ENCODE measurements at regions not wholly inside any gene's neighbourhood (a gene's known extent, or its start where the extent isn't known, plus 50 kb on each side); places are given as distances from the start of the nearest gene placed in this dataset.

- no peak overlapping the region for H3K4me3 ChIP-seq (ENCODE audit: low read depth in 1 of 3, low read length in 3 of 3)
- TF ChIP-seq HNF4G (IDR thresholded peaks at IDR 0.05) (no peak), JUND (IDR thresholded peaks at IDR 0.05) (no peak), RXRA (IDR thresholded peaks at IDR 0.05) (no peak), EGR1 (IDR thresholded peaks at IDR 0.05; ENCODE audit: low read depth in 2 of 2) (no peak), HNF4A (conservative IDR thresholded peaks at IDR 0.05) (no peak), NR2F2 (IDR thresholded peaks at IDR 0.05) (no peak), FOXA2 (IDR thresholded peaks at IDR 0.05) (no peak), GABPA (IDR thresholded peaks at IDR 0.05 in 1 of 2, conservative IDR thresholded peaks at IDR 0.05 in 1 of 2) (no peak), YY1 (IDR thresholded peaks at IDR 0.05) (no peak), SP1 (IDR thresholded peaks at IDR 0.05) (no peak), TAF1 (conservative IDR thresholded peaks at IDR 0.05) (no peak)
- TF ChIP-seq, protein P1, sequence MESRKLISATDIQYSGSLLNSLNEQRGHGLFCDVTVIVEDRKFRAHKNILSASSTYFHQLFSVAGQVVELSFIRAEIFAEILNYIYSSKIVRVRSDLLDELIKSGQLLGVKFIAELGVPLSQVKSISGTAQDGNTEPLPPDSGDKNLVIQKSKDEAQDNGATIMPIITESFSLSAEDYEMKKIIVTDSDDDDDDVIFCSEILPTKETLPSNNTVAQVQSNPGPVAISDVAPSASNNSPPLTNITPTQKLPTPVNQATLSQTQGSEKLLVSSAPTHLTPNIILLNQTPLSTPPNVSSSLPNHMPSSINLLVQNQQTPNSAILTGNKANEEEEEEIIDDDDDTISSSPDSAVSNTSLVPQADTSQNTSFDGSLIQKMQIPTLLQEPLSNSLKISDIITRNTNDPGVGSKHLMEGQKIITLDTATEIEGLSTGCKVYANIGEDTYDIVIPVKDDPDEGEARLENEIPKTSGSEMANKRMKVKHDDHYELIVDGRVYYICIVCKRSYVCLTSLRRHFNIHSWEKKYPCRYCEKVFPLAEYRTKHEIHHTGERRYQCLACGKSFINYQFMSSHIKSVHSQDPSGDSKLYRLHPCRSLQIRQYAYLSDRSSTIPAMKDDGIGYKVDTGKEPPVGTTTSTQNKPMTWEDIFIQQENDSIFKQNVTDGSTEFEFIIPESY (IDR thresholded peaks at IDR 0.05) = no peak
- TF ChIP-seq, protein P2, sequence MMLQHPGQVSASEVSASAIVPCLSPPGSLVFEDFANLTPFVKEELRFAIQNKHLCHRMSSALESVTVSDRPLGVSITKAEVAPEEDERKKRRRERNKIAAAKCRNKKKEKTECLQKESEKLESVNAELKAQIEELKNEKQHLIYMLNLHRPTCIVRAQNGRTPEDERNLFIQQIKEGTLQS (IDR thresholded peaks at IDR 0.05) = no peak
Observed at GRCh38 chr5:98604721-98605425, 168.6 kb upstream of the RGMB start.

DNA sequence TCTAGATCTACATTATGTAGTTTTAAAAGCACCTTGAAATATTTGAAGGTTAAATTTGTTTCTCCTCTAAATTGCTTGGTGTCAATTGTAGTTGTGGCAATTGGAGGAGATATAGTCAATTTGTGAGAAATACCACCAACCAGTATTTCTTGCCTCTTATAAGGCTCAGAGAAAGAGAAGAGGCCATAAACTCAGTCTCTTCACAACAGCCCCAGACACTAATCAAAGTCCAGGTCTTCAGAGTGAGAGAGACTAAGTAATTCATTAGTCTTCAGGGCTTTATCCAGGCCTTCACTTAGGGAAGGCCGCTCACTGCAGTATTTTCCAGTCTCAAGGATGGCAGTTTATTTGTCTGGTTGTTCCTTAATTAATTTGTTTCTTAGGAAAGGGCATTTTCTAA lies 168.0 kb upstream of the RGMB start:
- Histone ChIP-seq H3K9me3 (ENCODE audit: control insufficient read depth in 4 of 4, low read length in 3 of 4) (peaks cover 0 to 3% (median 0%) of the 10 kb centered on the region in 4 donors), H3K36me3 (ENCODE audit: control insufficient read depth in 4 of 4, insufficient read depth in 3 of 4, low read depth in 1 of 4, low read length in 3 of 4) (no peaks in the 10 kb centered on the region), H3K4me1 (ENCODE audit: control insufficient read depth in 4 of 4, insufficient read depth in 4 of 4, low read length in 3 of 4) (no peaks in the 10 kb centered on the region), H3K27ac (ENCODE audit: low read depth in 1 of 2, low read length in 2 of 2) (no peak overlapping the region), H3K4me3 (ENCODE audit: low read depth in 1 of 3, low read length in 3 of 3) (no peak overlapping the region), H3K9ac (ENCODE audit: low read depth in 1 of 2, low read length in 2 of 2) (no peak overlapping the region), H3K27me3 (ENCODE audit: control insufficient read depth in 4 of 4, insufficient read depth in 4 of 4, low read length in 3 of 4) (no peaks in the 10 kb centered on the region)
- TF ChIP-seq YY1 (IDR thresholded peaks at IDR 0.05) = no peak
- TF ChIP-seq, protein P2 (IDR thresholded peaks at IDR 0.05) = no peak
- TF ChIP-seq RAD21 (IDR thresholded peaks at IDR 0.05) = no peak
- no peak for TF ChIP-seq EGR1 (IDR thresholded peaks at IDR 0.05; ENCODE audit: low read depth in 2 of 2)
- TF ChIP-seq NR2F2 (IDR thresholded peaks at IDR 0.05) = no peak
- no peak for TF ChIP-seq JUND (IDR thresholded peaks at IDR 0.05)
- no peak for TF ChIP-seq SP1 (IDR thresholded peaks at IDR 0.05)
- TF ChIP-seq, protein P1 (IDR thresholded peaks at IDR 0.05) = no peak
- no peak for TF ChIP-seq FOXA1 (IDR thresholded peaks at IDR 0.05)
- TF ChIP-seq GABPA (IDR thresholded peaks at IDR 0.05 in 1 of 2, conservative IDR thresholded peaks at IDR 0.05 in 1 of 2) = no peak
- TF ChIP-seq HNF4A (conservative IDR thresholded peaks at IDR 0.05) = no peak
- no peak for TF ChIP-seq TAF1 (conservative IDR thresholded peaks at IDR 0.05)
- no peak for TF ChIP-seq MAX (IDR thresholded peaks at IDR 0.05)
- no peak for TF ChIP-seq FOXA2 (IDR thresholded peaks at IDR 0.05)
- TF ChIP-seq, protein P3, sequence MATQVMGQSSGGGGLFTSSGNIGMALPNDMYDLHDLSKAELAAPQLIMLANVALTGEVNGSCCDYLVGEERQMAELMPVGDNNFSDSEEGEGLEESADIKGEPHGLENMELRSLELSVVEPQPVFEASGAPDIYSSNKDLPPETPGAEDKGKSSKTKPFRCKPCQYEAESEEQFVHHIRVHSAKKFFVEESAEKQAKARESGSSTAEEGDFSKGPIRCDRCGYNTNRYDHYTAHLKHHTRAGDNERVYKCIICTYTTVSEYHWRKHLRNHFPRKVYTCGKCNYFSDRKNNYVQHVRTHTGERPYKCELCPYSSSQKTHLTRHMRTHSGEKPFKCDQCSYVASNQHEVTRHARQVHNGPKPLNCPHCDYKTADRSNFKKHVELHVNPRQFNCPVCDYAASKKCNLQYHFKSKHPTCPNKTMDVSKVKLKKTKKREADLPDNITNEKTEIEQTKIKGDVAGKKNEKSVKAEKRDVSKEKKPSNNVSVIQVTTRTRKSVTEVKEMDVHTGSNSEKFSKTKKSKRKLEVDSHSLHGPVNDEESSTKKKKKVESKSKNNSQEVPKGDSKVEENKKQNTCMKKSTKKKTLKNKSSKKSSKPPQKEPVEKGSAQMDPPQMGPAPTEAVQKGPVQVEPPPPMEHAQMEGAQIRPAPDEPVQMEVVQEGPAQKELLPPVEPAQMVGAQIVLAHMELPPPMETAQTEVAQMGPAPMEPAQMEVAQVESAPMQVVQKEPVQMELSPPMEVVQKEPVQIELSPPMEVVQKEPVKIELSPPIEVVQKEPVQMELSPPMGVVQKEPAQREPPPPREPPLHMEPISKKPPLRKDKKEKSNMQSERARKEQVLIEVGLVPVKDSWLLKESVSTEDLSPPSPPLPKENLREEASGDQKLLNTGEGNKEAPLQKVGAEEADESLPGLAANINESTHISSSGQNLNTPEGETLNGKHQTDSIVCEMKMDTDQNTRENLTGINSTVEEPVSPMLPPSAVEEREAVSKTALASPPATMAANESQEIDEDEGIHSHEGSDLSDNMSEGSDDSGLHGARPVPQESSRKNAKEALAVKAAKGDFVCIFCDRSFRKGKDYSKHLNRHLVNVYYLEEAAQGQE (IDR thresholded peaks at IDR 0.05) = no peak
- TF ChIP-seq HNF4G (IDR thresholded peaks at IDR 0.05) = no peak
- TF ChIP-seq RXRA (IDR thresholded peaks at IDR 0.05) = no peak
- no peak for TF ChIP-seq CTCF (IDR thresholded peaks at IDR 0.05; ENCODE audit: low read depth, low read length, missing input control)
- DNase-seq (ENCODE audit: low spot score) = no peak
- 93% methylated on average over 1 of the region's 1 CpG for WGBS

More at GRCh38 chr5:98604721-98605425, 168.6 kb upstream of the RGMB start:
- H3K27ac ChIP-seq (ENCODE audit: low read depth in 1 of 2, low read length in 2 of 2) = no peak overlapping the region
- no peaks in the 10 kb centered on the region for H3K36me3 ChIP-seq (ENCODE audit: control insufficient read depth in 4 of 4, insufficient read depth in 3 of 4, low read depth in 1 of 4, low read length in 3 of 4)
- no peak overlapping the region for H3K9ac ChIP-seq (ENCODE audit: low read depth in 1 of 2, low read length in 2 of 2)
- H3K27me3 ChIP-seq (ENCODE audit: control insufficient read depth in 4 of 4, insufficient read depth in 4 of 4, low read length in 3 of 4) = no peaks in the 10 kb centered on the region
- 65% methylated on average over 4 of the region's 4 CpGs for WGBS
- no peaks in the 10 kb centered on the region for H3K4me1 ChIP-seq (ENCODE audit: control insufficient read depth in 4 of 4, insufficient read depth in 4 of 4, low read length in 3 of 4)
- DNase-seq (ENCODE audit: low spot score) = no peak
- H3K9me3 ChIP-seq (ENCODE audit: control insufficient read depth in 4 of 4, low read length in 3 of 4) = peaks cover 0 to 3% (median 0%) of the 10 kb centered on the region in 4 donors

All from liver (tissue), 8 donors.